ENCODE measurements at regions not wholly inside any gene's neighbourhood (a gene's known extent, or its start where the extent isn't known, plus 50 kb on each side); places are given as distances from the start of the nearest gene placed in this dataset.

DNA sequence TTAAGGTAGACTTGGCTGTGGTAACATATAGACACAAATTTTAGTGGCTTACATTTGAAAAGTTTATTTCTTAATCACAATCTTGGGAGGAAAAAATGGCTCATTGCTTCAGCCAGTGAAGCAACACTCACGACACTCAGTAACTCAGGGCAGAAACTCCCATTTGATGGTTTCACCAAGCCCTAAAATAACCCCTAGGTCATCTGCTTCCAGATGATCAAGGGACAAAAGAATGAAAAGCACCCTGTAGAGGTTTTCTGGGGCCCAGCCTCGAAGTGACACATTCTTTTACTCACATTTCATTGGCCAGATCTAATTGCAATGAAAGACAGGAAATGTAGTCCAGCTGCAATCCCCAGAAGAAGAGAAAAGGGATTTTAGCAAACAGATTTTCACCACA is 275.9 kb downstream of the TMX3 start:
- no peak for TF ChIP-seq POLR2A (IDR thresholded peaks at IDR 0.05)
- TF ChIP-seq POLR2AphosphoS5 (IDR thresholded peaks at IDR 0.05), result peak; percentile 13 to 31
- TF ChIP-seq, protein P1, sequence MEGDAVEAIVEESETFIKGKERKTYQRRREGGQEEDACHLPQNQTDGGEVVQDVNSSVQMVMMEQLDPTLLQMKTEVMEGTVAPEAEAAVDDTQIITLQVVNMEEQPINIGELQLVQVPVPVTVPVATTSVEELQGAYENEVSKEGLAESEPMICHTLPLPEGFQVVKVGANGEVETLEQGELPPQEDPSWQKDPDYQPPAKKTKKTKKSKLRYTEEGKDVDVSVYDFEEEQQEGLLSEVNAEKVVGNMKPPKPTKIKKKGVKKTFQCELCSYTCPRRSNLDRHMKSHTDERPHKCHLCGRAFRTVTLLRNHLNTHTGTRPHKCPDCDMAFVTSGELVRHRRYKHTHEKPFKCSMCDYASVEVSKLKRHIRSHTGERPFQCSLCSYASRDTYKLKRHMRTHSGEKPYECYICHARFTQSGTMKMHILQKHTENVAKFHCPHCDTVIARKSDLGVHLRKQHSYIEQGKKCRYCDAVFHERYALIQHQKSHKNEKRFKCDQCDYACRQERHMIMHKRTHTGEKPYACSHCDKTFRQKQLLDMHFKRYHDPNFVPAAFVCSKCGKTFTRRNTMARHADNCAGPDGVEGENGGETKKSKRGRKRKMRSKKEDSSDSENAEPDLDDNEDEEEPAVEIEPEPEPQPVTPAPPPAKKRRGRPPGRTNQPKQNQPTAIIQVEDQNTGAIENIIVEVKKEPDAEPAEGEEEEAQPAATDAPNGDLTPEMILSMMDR (IDR thresholded peaks at IDR 0.05), result no peak
- TF ChIP-seq EP300 (IDR thresholded peaks at IDR 0.05), result no peak

Data from upper lobe of left lung (tissue), 4 donors.